ENCODE measurements at regions not wholly inside any gene's neighbourhood (a gene's known extent, or its start where the extent isn't known, plus 50 kb on each side); places are given as distances from the start of the nearest gene placed in this dataset.

- TF ChIP-seq MXD1 (CRISPR knock-in tag; IDR thresholded peaks at IDR 0.05; ENCODE audit: borderline replicate concordance, poor library complexity, severe bottlenecking), result no peak
- no peak for TF ChIP-seq ATF3 (IDR thresholded peaks at IDR 0.05)
- no peak for TF ChIP-seq ATF3 (CRISPR knock-in tag; conservative IDR thresholded peaks at IDR 0.05)
- no peak for TF ChIP-seq ZNF644 (tag; IDR thresholded peaks at IDR 0.05; ENCODE audit: low read depth)
- no peak for TF ChIP-seq CTCF (IDR thresholded peaks at IDR 0.05 in 2 of 3, conservative IDR thresholded peaks at IDR 0.05 in 1 of 3; ENCODE audit: insufficient read depth in 2 of 3, low read depth in 1 of 3, low read length in 3 of 3)
- no peak for TF ChIP-seq KDM4B (IDR thresholded peaks at IDR 0.05; ENCODE audit: borderline replicate concordance in 2 of 2, low read depth in 1 of 2)
- no peak for TF ChIP-seq TSHZ1 (CRISPR knock-in tag; IDR thresholded peaks at IDR 0.05)
- no peak for TF ChIP-seq PTBP1 (IDR thresholded peaks at IDR 0.05; ENCODE audit: low read depth, low read length)
- TF ChIP-seq SAFB (IDR thresholded peaks at IDR 0.05; ENCODE audit: borderline replicate concordance, low read depth, low read length), result no peak
- TF ChIP-seq USF1 (CRISPR knock-in tag; IDR thresholded peaks at IDR 0.05), result no peak
- TF ChIP-seq MYC (IDR thresholded peaks at IDR 0.05; ENCODE audit: low read depth, low read length), result no peak
- no peak for TF ChIP-seq MYC (CRISPR knock-in tag; IDR thresholded peaks at IDR 0.05; ENCODE audit: borderline replicate concordance, low read depth)
- no peak for TF ChIP-seq ZBTB7A (IDR thresholded peaks at IDR 0.05; ENCODE audit: borderline replicate concordance, control insufficient read depth, low read depth, low read length)
- TF ChIP-seq SPI1 (IDR thresholded peaks at IDR 0.05; ENCODE audit: borderline replicate concordance, low read depth, low read length), result no peak
Observed at GRCh38 chr12:46942579-46942978, 116.8 kb upstream of the SLC38A4 start.

All from K562 (cell line).